ENCODE measurements at regions not wholly inside any gene's neighbourhood (a gene's known extent, or its start where the extent isn't known, plus 50 kb on each side); places are given as distances from the start of the nearest gene placed in this dataset.

GRCh38 chr15:87712211-87712610, 544.3 kb downstream of the NTRK3 start:
- TF ChIP-seq, protein P1, sequence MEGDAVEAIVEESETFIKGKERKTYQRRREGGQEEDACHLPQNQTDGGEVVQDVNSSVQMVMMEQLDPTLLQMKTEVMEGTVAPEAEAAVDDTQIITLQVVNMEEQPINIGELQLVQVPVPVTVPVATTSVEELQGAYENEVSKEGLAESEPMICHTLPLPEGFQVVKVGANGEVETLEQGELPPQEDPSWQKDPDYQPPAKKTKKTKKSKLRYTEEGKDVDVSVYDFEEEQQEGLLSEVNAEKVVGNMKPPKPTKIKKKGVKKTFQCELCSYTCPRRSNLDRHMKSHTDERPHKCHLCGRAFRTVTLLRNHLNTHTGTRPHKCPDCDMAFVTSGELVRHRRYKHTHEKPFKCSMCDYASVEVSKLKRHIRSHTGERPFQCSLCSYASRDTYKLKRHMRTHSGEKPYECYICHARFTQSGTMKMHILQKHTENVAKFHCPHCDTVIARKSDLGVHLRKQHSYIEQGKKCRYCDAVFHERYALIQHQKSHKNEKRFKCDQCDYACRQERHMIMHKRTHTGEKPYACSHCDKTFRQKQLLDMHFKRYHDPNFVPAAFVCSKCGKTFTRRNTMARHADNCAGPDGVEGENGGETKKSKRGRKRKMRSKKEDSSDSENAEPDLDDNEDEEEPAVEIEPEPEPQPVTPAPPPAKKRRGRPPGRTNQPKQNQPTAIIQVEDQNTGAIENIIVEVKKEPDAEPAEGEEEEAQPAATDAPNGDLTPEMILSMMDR (conservative IDR thresholded peaks at IDR 0.05), result no peak
- TF ChIP-seq ZFX (IDR thresholded peaks at IDR 0.05), result no peak

Data from C4-2B (cell line).